IPS DF 6.9 (cell line): ENCODE measurements at regions not wholly inside any gene's neighbourhood (a gene's known extent, or its start where the extent isn't known, plus 50 kb on each side); places are given as distances from the start of the nearest gene placed in this dataset.

Experiments
- DNase-seq: peaks from one replicate; pipeline ENCODE4 v3.0.0-alpha.2; 2013; ENCODE audit warnings: low read depth, low spot score
- H3K27ac ChIP-seq: one replicate; pipeline ENCODE4 v1.5.1; 2013; ENCODE audit warnings: low read length, control low read depth
- H3K27me3 ChIP-seq: 2 replicates; pipeline ENCODE4 v1.6.1; 2013; ENCODE audit warnings: mild to moderate bottlenecking, low read length; ENCODE audit not compliant: control insufficient read depth, insufficient read depth
- H3K36me3 ChIP-seq: 2 replicates; pipeline ENCODE4 v1.6.1; 2013; ENCODE audit warnings: low read length; ENCODE audit not compliant: control insufficient read depth, insufficient read depth
- H3K4me1 ChIP-seq: 2 replicates; pipeline ENCODE4 v1.6.1; 2013; ENCODE audit warnings: low read length; ENCODE audit not compliant: control insufficient read depth, insufficient read depth
- H3K4me3 ChIP-seq: 2 replicates; pipeline ENCODE4 v1.5.1; 2013; ENCODE audit warnings: mild to moderate bottlenecking, low read length
- H3K9me3 ChIP-seq: 2 replicates; pipeline ENCODE4 v1.6.1; 2013; ENCODE audit warnings: low read length, inconsistent platforms; ENCODE audit not compliant: control insufficient read depth, insufficient read depth
- whole genome bisulfite sequencing: extraction: QIAGEN DNeasy Blood & Tissue Kit; methylation state at CpG from one replicate; pipeline ENCODE4 v1.1.7; 2013; ENCODE audit warnings: mixed read lengths, missing lambda C conversion rate; ENCODE audit not compliant: insufficient read length, insufficient coverage; 5-methylcytosine and 5-hydroxymethylcytosine counted together

DNA sequence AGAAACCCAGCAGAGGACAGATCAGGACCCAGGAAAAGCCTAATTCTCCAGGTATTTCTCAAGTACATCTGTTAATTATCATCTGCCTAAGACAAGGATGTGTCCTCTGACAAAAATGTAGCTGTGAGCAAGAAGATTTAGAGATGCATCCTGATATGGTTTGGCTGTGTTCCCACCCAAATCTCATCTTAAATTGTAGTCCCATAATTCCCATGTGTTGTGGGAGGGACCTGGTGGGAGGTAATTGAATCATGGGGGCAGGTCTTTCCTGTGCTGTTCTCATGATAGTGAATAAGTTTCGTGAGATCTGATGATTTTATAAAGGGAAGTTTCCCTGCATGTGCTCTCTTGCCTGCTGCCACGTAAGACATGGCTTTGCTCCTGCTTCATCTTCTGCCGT lies 381.8 kb downstream of the BUD13 start:
- Histone ChIP-seq H3K4me1 (peaks cover 2% of the 10 kb centered on the region; the same call in 1 of the 2 replicates), H3K36me3 (no peaks in the 10 kb centered on the region), H3K27ac (no peak overlapping the region), H3K27me3 (no peaks in the 10 kb centered on the region), H3K4me3 (no peak overlapping the region), H3K9me3 (no peaks in the 10 kb centered on the region; the same call in 1 of the 2 replicates)
- DNase-seq: no peak
- WGBS: no CpG with 5 or more reads among the region's 3 CpGs

DNA sequence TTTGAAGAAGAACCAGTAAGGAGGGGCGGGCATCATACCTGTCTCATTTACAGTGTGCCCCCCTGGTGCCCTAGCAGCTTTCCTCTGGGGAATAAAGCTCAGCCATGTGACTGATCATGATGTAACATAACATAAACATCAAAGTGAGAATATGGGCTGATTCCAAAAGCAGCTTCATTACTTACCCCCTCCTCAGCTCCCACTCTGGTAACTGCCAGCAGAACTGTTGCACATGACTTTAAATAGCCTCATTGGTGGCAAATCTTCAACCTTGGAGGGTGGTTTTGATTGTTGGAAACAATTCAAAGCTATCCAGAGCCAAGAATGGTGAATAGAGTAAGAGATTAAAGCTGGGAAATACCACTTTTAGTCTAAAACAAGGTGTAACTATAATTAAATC lies 384.6 kb downstream of the BUD13 start:
- no CpG with 5 or more reads among the region's 1 CpG for WGBS
- Histone ChIP-seq H3K27me3 (no peaks in the 10 kb centered on the region), H3K4me3 (no peak overlapping the region), H3K27ac (no peak overlapping the region), H3K9me3 (no peaks in the 10 kb centered on the region), H3K4me1 (peaks cover 4% of the 10 kb centered on the region; the same call in 1 of the 2 replicates), H3K36me3 (no peaks in the 10 kb centered on the region)
- no peak for DNase-seq

DNA sequence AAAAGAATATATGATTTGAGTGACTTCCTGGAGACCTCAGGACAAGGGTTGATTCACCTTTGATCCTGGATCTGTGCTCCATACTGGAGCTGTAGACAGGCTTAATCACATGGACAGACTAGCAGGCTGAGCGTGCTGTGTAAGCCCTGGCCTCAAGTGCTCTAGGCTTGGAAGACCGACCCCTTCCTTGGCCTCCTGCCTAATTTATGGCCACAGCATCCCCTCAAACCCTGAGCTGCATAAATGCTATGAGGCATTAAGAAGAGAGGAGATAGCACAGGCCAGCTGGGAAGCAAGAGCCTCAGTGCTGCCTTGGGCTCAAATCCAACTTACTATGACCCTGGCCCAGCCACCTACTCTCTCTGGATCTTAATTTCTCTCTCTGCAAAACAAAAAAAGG lies 385.1 kb downstream of the BUD13 start:
- WGBS: no CpG with 5 or more reads among the region's 2 CpGs
- DNase-seq: no peak

DNA sequence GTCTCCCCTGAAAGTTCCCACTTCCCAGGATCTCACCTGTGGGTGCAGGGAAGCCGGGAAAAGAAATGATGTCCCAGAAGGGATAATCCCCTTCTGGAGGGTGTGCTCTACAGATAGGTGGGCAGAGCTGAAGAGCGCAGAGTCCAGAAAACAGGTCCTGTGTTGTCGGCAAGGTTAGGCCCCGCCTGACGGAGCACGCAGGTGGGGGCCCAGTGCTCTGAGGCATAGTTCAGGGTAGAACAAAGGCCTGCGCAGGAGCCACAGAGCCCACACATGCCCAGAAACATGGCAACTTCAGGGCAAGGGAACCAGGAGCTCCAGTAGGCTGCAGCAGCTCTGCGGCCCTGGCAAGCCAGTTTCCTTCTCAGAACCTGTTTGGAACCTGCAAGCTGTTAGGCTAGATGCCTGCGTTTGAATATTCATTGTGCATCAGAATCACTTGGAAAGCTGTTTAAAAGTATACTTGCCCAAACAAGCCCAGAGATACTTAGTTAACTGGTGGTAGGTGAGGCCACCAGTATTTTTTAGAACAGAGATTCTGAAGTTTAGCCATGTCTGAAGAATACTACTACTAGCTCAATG lies 386.6 kb downstream of the BUD13 start:
- H3K9me3 ChIP-seq: no peaks in the 10 kb centered on the region
- H3K4me1 ChIP-seq: peaks cover 4% of the 10 kb centered on the region; the same call in 1 of the 2 replicates
- H3K4me3 ChIP-seq: no peak overlapping the region
- DNase-seq: no peak
- no peak overlapping the region for H3K27ac ChIP-seq
- H3K27me3 ChIP-seq: no peaks in the 10 kb centered on the region
- no CpG with 5 or more reads among the region's 9 CpGs for WGBS
- H3K36me3 ChIP-seq: no peaks in the 10 kb centered on the region

More for the DNA sequence above, 385.1 kb downstream of the BUD13 start:
- no peaks in the 10 kb centered on the region for H3K36me3 ChIP-seq
- no peak overlapping the region for H3K27ac ChIP-seq
- H3K27me3 ChIP-seq: no peaks in the 10 kb centered on the region
- H3K4me1 ChIP-seq: peaks cover 4% of the 10 kb centered on the region; the same call in 1 of the 2 replicates
- no peaks in the 10 kb centered on the region for H3K9me3 ChIP-seq
- H3K4me3 ChIP-seq: no peak overlapping the region

DNA sequence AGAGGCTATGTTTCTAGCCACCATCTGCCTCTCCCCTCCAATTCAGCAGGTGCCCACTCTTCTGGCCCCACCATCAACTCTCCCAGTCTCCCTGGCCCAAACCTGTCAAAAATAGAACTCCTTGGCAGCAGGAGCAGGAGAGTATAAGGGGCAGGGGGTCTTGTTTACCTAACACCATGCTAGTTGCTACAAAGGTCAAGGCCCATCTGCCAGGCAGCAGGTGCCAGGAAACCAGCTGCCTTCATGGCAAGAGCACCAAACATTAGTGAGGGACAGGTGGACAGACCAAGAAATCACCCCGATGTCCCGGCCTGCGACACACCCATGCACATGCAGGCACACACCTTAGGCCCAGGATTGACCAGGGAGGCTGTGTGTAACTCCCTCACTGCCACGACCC lies 387.9 kb downstream of the BUD13 start:
- Histone ChIP-seq H3K27ac (no peak overlapping the region), H3K9me3 (no peaks in the 10 kb centered on the region), H3K36me3 (no peaks in the 10 kb centered on the region), H3K4me1 (peaks cover 4% of the 10 kb centered on the region; the same call in 1 of the 2 replicates), H3K4me3 (no peak overlapping the region), H3K27me3 (no peaks in the 10 kb centered on the region)
- DNase-seq: no peak
- WGBS: no CpG with 5 or more reads among the region's 4 CpGs

DNA sequence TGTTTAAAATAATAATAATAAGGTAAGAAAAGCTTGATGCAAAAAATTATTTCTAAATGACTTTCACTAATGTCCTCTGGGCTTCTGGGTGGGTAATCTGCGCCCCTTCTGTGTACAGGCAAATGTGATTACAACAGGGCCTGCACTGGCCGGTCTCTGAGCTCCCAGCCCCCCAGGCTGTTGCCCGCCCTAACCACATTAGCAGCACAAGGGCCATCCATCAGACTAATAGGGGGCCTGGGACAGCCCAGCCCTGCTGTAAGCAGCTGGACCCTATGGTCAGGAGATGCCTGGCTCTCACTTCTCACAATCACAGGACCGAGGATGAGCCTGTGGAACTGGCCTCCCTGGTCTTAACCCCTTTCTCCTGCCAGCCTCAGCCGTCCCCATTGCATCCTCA lies 388.4 kb downstream of the BUD13 start:
- Histone ChIP-seq H3K4me1 (peaks cover 4% of the 10 kb centered on the region; the same call in 1 of the 2 replicates), H3K27ac (no peak overlapping the region), H3K36me3 (no peaks in the 10 kb centered on the region), H3K9me3 (no peaks in the 10 kb centered on the region), H3K4me3 (no peak overlapping the region), H3K27me3 (no peaks in the 10 kb centered on the region)
- no peak for DNase-seq
- no CpG with 5 or more reads among the region's 5 CpGs for WGBS

DNA sequence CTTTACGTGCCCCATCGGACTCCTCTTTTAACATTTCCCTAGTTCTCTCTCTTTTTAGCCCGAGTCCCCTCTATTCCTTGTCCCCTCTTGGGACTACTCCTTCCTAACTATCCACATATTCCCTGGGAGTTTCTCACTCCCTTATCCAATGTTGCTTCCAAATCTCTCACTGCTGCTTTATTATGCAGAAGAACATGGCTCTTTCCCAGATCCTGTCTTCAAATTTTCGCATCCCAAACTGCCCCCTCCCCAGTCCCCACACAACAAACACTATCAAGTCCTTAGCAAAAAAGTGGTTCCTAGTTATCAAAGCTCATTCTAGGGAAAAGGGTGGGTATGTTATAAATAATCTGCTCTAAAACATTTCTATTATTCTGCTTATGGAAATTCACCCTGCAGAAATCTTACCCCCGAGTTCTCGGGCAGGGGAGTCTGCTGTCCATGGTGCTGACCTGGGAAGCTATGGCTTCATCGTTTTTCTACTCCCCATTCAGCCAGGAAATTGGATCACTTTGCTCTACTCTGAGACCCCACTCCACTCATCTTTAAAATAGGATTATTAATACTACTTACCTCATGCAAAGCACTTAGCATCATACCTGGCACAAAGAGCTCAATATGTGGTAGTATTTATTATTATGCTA lies 393.5 kb downstream of the BUD13 start:
- no peak overlapping the region for H3K4me3 ChIP-seq
- no peak for DNase-seq
- H3K4me1 ChIP-seq: peaks cover 3% of the 10 kb centered on the region
- no peaks in the 10 kb centered on the region for H3K9me3 ChIP-seq
- WGBS: no CpG with 5 or more reads among the region's 7 CpGs
- H3K36me3 ChIP-seq: no peaks in the 10 kb centered on the region
- H3K27me3 ChIP-seq: no peaks in the 10 kb centered on the region
- no peak overlapping the region for H3K27ac ChIP-seq

DNA sequence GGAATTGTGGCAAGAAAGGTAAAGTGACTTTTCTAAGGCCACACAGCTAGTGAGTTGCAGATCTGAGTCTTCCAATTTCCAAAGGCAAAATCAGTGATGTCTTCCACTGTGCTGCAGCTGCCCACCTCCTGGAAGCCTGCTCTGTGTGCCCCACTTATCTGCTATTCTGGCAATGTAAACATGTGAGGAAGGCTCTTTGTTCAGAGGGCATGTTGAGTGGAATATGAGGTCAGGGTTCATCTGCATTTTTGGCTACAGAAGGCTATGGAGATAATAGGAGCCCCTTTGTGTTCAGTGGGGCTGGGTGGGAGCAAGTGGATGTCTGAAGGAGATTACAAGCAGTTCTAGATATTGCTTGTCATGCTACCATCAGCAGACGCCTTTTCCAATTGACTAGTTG lies 396.2 kb downstream of the BUD13 start:
- Histone ChIP-seq H3K27ac (no peak overlapping the region), H3K27me3 (no peaks in the 10 kb centered on the region), H3K4me3 (no peak overlapping the region), H3K36me3 (no peaks in the 10 kb centered on the region), H3K4me1 (peaks cover 3% of the 10 kb centered on the region), H3K9me3 (no peaks in the 10 kb centered on the region)
- no CpG with 5 or more reads among the region's 1 CpG for WGBS
- DNase-seq: no peak

DNA sequence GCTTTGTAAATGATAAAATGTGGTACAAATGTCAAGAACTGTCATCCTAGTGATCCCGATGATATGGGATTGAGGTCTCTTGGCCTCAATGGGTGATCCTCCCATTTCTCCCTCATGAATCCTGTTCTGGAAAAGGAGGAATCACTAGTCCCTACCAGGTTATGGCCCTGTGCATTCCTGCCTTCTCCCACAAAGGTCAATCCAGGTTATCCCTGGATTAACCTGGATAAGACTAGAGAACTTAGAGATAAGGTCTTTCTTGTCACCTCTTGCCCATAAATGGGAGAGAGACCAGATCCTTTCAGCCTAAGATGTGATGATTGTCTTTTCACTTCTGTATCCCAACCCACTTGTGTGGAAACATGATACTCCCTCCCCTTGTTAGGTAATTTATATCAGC lies 396.7 kb downstream of the BUD13 start:
- Histone ChIP-seq H3K27me3 (no peaks in the 10 kb centered on the region), H3K27ac (no peak overlapping the region), H3K9me3 (no peaks in the 10 kb centered on the region), H3K4me3 (no peak overlapping the region), H3K36me3 (no peaks in the 10 kb centered on the region), H3K4me1 (peaks cover 3% of the 10 kb centered on the region)
- DNase-seq: no peak
- WGBS: no CpG with 5 or more reads among the region's 1 CpG

DNA sequence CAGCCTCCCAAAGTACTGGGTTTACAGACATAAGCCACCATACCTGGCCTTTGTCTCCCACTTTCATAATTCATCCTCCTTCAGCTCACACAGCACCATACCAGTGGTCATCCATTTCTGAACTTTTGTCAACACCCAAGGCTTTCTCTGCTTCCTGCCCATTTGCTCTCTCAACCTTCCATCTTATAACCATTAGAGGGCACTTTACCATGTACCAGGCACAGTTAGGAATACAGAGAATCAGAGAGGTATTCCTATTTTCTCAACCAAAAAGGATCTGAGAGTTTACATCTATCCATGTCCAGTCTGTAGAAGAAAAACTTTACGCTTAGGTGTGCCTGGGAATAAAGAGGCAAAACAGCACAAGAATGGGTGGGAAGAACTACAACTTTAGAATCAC lies 397.6 kb downstream of the BUD13 start:
- Histone ChIP-seq H3K4me3 (no peak overlapping the region), H3K36me3 (no peaks in the 10 kb centered on the region), H3K27me3 (no peaks in the 10 kb centered on the region), H3K4me1 (peaks cover 3% of the 10 kb centered on the region), H3K27ac (no peak overlapping the region), H3K9me3 (no peaks in the 10 kb centered on the region)
- DNase-seq: no peak
- WGBS: no CpG with 5 or more reads among the region's 1 CpG

DNA sequence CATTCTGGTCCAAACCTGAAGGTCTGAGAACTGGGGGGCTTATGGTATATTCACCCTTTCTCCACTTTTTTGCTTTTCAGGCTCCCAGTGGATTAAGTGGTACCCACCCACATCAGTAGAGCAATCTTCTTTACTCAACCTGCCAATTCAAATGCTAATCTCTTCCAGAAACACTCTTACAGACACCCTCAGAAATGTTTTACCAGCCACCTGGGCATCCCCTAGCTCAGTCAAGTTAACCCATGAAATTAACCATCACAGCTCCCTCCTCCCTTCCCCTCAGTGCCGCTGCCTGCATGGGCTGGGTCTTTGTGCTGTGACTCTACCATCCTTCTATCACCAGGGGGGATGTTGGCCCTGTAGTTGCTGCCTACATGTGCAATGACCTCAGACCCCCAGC lies 398.7 kb downstream of the BUD13 start:
- no peaks in the 10 kb centered on the region for H3K9me3 ChIP-seq
- DNase-seq: no peak
- no peaks in the 10 kb centered on the region for H3K36me3 ChIP-seq
- WGBS: no CpG with 5 or more reads among the region's 1 CpG
- H3K4me1 ChIP-seq: peaks cover 3% of the 10 kb centered on the region
- H3K27me3 ChIP-seq: no peaks in the 10 kb centered on the region
- no peak overlapping the region for H3K27ac ChIP-seq
- H3K4me3 ChIP-seq: no peak overlapping the region
